Neural cell (in vitro differentiated cells): ENCODE measurements at regions not wholly inside any gene's neighbourhood (a gene's known extent, or its start where the extent isn't known, plus 50 kb on each side); places are given as distances from the start of the nearest gene placed in this dataset.
"Not testable (repeated sequence)": the region's sequence is repeated elsewhere in the genome, so short reads cannot be mapped to it uniquely, and the experiment has no call there.

Experiments
- H2AFZ ChIP-seq: fragments of 200-600, 300-800 bp; sonication (generic), shearing (Covaris generic); 2 replicates; pipeline ENCODE4 v1.6.0; 2014; ENCODE audit warnings: low read depth, mild to moderate bottlenecking, antibody characterized with exemption, low read length, moderate library complexity
- H3F3A ChIP-seq: fragments of 200-600 bp; shearing (Covaris generic); 2 replicates; pipeline ENCODE4 v1.6.1; 2016; ENCODE audit warnings: mild to moderate bottlenecking, moderate library complexity, mixed read lengths, antibody characterized with exemption, low read length; ENCODE audit not compliant: insufficient read depth, poor library complexity, severe bottlenecking
- H3K27ac ChIP-seq: fragments of 200-600, 300-800 bp; sonication (generic), shearing (Covaris generic); 2 replicates; pipeline ENCODE4 v1.5.1; 2014; ENCODE audit warnings: mild to moderate bottlenecking, low read length, moderate library complexity
- H3K27me3 ChIP-seq: fragments of 300-800, 200-600 bp; sonication (generic), shearing (Covaris generic); 2 replicates; pipeline ENCODE4 v1.6.0; 2014; ENCODE audit warnings: mild to moderate bottlenecking, low read depth, low read length, moderate library complexity; ENCODE audit not compliant: insufficient read depth
- H3K36me3 ChIP-seq: fragments of 300-800, 200-600 bp; sonication (generic), shearing (Covaris generic); 2 replicates; pipeline ENCODE4 v1.5.1; 2014; ENCODE audit warnings: mild to moderate bottlenecking, antibody characterized with exemption, low read length, moderate library complexity; ENCODE audit not compliant: insufficient read depth
- H3K4me2 ChIP-seq: fragments of 300-800, 200-600 bp; sonication (generic), shearing (Covaris generic); 2 replicates; pipeline ENCODE4 v1.6.0; 2014; ENCODE audit warnings: mild to moderate bottlenecking, low read length
- H3K4me3 ChIP-seq: fragments of 300-800, 200-600 bp; sonication (generic), shearing (Covaris generic); 2 replicates; pipeline ENCODE4 v1.5.1; 2014; ENCODE audit warnings: mild to moderate bottlenecking, low read length, moderate library complexity
- H3K79me2 ChIP-seq: fragments of 200-600 bp; shearing (Covaris generic); replicated peaks from 2 replicates; pipeline ENCODE4 v1.6.0; 2014; ENCODE audit warnings: mild to moderate bottlenecking, low read length, moderate library complexity; ENCODE audit not compliant: insufficient read depth
- H3K9ac ChIP-seq: fragments of 300-800, 200-600 bp; sonication (generic), shearing (Covaris generic); 2 replicates; pipeline ENCODE4 v1.6.1; 2016; ENCODE audit warnings: mild to moderate bottlenecking, low read length, mixed read lengths
- H3K9me2 ChIP-seq: fragments of 200-600 bp; shearing (Covaris generic); 2 replicates; pipeline ENCODE4 v1.6.1; 2016; ENCODE audit warnings: mild to moderate bottlenecking, low read length, mixed read lengths; ENCODE audit not compliant: insufficient read depth
- H3K9me3 ChIP-seq: fragments of 200-600, 300-800 bp; sonication (generic), shearing (Covaris generic); 2 replicates; pipeline ENCODE4 v1.6.1; 2016; ENCODE audit warnings: mild to moderate bottlenecking, mixed run types, low read length, moderate library complexity, mixed read lengths
- H4K20me1 ChIP-seq: fragments of 200-600 bp; shearing (Covaris generic); 2 replicates; pipeline ENCODE4 v1.6.1; 2016; ENCODE audit warnings: mild to moderate bottlenecking, mixed run types; ENCODE audit not compliant: insufficient read depth

- not testable (repeated sequence) for H3K4me3 ChIP-seq, H3F3A ChIP-seq, H3K36me3 ChIP-seq, H3K9me2 ChIP-seq, H3K79me2 ChIP-seq, H3K9ac ChIP-seq, H4K20me1 ChIP-seq, H3K4me2 ChIP-seq, H3K27ac ChIP-seq, H3K27me3 ChIP-seq, H3K9me3 ChIP-seq, H2AFZ ChIP-seq
Measured at GRCh38 chr20:30521686-30522415, 735.6 kb upstream of the DEFB115 start.

DNA sequence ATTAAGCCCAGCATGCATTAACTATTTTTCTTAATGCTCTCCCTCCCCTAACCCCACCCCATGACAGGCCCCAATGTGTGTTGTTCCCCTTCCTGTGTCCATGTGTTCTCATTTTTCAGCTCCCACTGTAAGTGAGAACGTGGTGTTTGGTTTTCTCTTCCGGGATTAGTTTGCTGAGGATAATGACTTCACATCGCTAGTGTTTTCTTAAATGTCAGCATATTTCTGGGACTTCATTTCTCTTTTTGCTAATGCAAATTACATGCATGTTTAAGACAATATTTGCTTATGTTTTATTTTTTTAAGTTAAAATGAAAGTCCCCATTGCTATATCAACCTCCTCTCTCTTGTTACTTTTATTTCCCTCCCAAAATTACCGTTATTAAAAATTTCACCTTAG is 733.3 kb upstream of the DEFB115 start:
- not testable (repeated sequence) for H3K9me2 ChIP-seq, H3K36me3 ChIP-seq, H3K4me2 ChIP-seq, H3K27ac ChIP-seq, H3F3A ChIP-seq, H3K79me2 ChIP-seq, H3K27me3 ChIP-seq, H3K4me3 ChIP-seq, H3K9ac ChIP-seq, H2AFZ ChIP-seq, H4K20me1 ChIP-seq, H3K9me3 ChIP-seq

- H3K79me2 ChIP-seq, H3K27me3 ChIP-seq, H3K9me3 ChIP-seq, H3K9me2 ChIP-seq, H3K4me3 ChIP-seq, H3K36me3 ChIP-seq, H4K20me1 ChIP-seq, H3K9ac ChIP-seq, H3K4me2 ChIP-seq, H3F3A ChIP-seq, H3K27ac ChIP-seq, H2AFZ ChIP-seq: not testable (repeated sequence)
Measured at GRCh38 chr20:30524761-30525160, 732.7 kb upstream of the DEFB115 start.

- H3K27ac ChIP-seq, H3K4me2 ChIP-seq, H3K9me2 ChIP-seq, H3K79me2 ChIP-seq, H4K20me1 ChIP-seq, H3K36me3 ChIP-seq, H3K9ac ChIP-seq, H3K9me3 ChIP-seq, H3F3A ChIP-seq, H3K27me3 ChIP-seq, H2AFZ ChIP-seq, H3K4me3 ChIP-seq: not testable (repeated sequence)
Measured at GRCh38 chr20:30533653-30534052, 723.8 kb upstream of the DEFB115 start.

DNA sequence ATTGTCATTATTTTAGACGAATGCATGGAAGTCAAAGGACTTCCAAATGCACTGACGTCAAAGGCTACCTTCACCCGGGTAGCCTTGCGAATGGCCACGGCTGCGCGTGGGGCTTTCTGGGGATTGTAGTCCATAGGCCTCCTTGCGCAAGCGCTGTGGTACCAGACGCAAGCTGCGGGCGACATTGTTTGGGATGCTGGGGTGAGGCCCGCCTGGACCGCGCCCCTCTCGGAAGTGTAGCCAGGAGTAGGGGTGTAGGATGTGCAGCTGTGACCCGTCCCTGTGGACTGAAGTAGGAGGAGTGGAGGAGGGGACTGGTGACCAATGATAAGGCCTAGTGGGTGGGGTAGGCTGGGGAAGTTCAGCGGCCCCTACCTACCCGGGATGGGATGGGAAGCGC is 720.0 kb upstream of the DEFB115 start:
- H3K27ac ChIP-seq, H3K36me3 ChIP-seq, H4K20me1 ChIP-seq, H3K4me2 ChIP-seq, H3K9me2 ChIP-seq, H3K9ac ChIP-seq, H3K9me3 ChIP-seq, H3K4me3 ChIP-seq, H3K27me3 ChIP-seq, H3F3A ChIP-seq, H2AFZ ChIP-seq, H3K79me2 ChIP-seq: not testable (repeated sequence)

DNA sequence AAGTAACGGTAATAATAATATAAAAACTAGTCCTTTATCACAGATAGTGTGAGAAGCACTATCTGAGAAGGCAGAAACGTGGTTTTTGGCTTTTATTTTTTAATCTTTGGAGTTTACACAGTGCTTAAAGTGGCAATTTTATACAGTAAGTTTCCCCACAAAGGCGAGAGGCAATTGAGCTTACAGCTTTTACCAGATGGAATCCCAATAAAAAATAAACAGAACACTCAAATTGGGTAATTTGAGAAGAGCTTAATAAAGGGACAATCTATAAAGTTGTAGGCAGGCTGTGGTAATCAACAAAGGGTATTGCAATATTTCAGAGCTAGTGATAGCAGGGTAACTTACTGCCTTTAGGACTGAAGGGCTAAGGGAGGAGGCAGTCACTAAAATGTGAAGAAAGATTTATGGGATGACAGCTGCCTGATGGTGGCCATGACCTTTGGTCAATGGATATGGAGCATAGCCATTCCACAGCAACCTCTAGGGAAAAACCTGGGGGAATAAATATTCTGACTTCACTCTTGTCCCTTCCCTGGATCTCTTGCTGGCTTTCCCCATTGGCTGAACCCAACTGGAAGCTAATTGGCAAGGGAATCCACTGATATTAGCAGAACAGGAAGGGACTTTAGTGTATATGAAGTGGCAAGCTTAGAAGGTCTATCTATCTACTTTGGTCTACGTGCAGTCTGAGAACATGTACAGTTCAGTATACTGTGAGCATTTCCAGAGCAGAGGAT is 717.0 kb upstream of the DEFB115 start:
- not testable (repeated sequence) for H3K4me3 ChIP-seq, H3K27me3 ChIP-seq, H3K27ac ChIP-seq, H4K20me1 ChIP-seq, H3K9ac ChIP-seq, H3K36me3 ChIP-seq, H3K79me2 ChIP-seq, H3K9me3 ChIP-seq, H3F3A ChIP-seq, H3K4me2 ChIP-seq, H2AFZ ChIP-seq, H3K9me2 ChIP-seq

GRCh38 chr20:30551236-30551635 is 706.2 kb upstream of the DEFB115 start:
- not testable (repeated sequence) for H3K4me3 ChIP-seq, H3K9me3 ChIP-seq, H3K9ac ChIP-seq

GRCh38 chr20:30556797-30557196 is 700.7 kb upstream of the DEFB115 start:
- H3K9me3 ChIP-seq, H4K20me1 ChIP-seq, H3K27me3 ChIP-seq, H3K27ac ChIP-seq, H3K36me3 ChIP-seq, H3K9me2 ChIP-seq, H2AFZ ChIP-seq, H3K4me3 ChIP-seq, H3K9ac ChIP-seq, H3K4me2 ChIP-seq, H3F3A ChIP-seq, H3K79me2 ChIP-seq: not testable (repeated sequence)

More at GRCh38 chr20:30551236-30551635, 706.2 kb upstream of the DEFB115 start:
- not testable (repeated sequence) for H3K36me3 ChIP-seq, H2AFZ ChIP-seq, H3K4me2 ChIP-seq, H4K20me1 ChIP-seq, H3K27ac ChIP-seq, H3K9me2 ChIP-seq, H3K79me2 ChIP-seq, H3K27me3 ChIP-seq, H3F3A ChIP-seq
